GM18858 (cell line): ENCODE measurements at regions not wholly inside any gene's neighbourhood (a gene's known extent, or its start where the extent isn't known, plus 50 kb on each side); places are given as distances from the start of the nearest gene placed in this dataset.
"Not testable (repeated sequence)": the region's sequence is repeated elsewhere in the genome, so short reads cannot be mapped to it uniquely, and the experiment has no call there.

ENCODE experiments used
- ATAC-seq: cut with Tn5 transposase; IDR thresholded peaks from one replicate; pipeline ENCODE4 v1.9.1; 2021; ENCODE audit not compliant: unreplicated experiment

DNA sequence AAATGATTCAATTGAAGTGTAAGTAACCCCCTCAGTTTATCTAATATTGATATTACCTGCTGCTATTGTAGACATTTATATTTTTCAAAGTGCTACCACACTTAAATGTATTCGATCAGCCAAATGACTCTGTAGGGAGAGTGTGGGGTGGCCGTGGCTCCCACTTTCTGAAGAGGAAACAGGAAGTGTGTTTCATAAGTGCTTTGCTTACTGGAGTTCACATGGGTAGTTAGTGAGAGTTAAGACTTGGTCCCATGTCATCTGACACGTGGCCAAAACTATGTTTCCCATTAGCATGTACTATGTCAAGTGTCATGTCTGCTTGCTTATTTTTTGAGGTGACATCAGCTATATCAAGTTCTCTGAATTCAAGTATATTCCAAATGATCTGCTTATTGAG, 308.1 kb upstream of the GATB start:
- ATAC-seq, result no peak

DNA sequence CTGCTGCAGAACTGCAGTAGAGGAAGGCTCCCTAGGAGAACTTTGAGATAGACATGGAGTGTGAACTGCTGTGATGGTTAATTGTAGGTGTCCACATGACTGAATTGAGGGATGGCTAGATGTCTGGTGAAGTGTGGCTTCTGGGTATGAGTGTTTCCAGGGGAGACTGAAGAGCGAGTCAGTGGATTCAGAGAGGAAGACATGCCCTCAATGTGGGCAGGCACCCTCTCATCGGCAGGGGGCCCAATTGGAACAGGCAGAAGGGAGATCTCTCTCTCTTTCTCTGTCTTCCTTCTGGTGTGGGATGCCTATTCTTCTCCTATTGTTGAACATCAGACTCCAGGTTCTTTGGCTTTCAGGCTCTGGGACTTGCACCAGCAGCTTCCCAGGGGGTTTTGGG, 304.7 kb upstream of the GATB start:
- ATAC-seq, result no peak

- no peak for ATAC-seq
Observed at GRCh38 chr4:152064753-152065152, 303.9 kb upstream of the GATB start.

DNA sequence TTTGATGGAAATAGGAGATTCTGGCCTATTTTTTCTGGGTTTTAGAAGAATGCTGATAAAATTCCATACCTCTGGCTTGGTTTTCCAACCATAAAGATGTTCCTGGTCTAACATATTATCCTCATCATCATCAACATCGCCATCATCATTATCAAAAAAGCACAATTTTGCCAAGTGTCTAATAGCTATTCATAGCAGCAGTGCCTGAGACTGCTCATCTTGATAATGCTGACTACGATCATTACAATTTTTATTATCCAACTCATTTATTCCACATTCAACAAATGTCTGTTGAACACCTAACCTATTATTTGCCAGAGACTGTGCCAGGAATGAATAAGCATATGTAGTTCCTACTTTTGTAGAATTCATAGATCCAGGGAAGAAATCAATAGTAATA, 303.5 kb upstream of the GATB start:
- ATAC-seq, result no peak

DNA sequence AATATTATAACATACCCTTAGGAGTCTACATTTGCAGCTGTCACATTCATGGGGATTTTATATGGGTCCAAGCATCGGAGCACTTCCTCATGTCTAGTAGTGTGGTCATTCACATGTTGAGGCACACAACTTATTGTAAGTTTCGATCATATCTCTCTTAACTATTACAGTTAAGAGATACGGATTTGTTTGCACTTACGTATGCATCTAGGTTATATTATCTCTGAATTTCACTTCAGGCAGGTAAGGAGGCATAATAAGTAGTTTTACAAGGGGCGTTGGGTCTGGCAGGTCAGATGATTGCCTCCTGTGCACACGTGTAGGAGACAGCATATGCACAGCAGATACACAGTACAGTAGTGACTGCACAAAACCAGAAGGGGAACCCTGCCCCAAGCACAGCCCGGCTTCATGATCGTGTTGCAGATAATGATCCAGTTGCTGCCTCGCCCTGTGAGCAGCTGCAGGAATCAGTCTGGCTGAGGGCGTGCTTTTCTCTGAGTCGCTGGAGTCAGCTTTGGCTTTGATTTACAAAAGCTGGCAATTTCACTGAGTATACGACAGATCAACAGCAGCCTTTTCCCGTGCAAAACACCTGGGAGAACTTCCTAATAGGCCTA, 302.9 kb upstream of the GATB start:
- ATAC-seq, result no peak

DNA sequence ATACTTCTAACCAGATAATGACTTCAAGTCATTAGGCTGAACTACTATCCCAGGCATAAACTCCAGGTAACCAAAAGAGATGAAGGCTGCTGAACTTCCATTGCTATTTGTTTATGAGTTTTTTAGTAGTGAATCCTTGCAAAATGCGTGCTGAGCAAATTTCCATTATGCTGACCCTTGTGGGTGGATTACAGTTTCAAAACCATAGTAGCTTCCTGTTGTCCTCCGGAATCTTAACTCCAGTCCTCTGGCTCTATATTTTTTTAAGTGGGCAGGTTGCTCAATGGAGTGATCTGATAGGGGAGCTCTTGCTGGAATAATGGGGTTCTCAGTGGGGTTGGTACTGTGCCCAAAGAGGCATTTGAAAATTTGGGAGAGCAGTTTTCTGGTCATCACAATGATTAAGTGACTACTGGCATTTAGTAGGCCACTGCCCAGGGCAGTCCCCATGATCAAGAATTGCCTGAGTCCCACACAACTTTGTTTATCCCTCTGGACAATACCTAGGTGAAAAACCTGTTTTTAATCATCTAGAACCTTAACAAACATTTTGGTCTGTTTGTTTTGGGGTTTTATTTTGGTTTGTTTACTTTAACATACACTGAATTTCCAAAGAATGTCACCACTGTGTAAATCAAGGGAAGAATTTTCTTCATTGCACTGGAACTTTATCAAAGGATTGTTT, 302.3 kb upstream of the GATB start:
- no peak for ATAC-seq

GRCh38 chr4:152054731-152055130, 293.9 kb upstream of the GATB start:
- no peak for ATAC-seq

DNA sequence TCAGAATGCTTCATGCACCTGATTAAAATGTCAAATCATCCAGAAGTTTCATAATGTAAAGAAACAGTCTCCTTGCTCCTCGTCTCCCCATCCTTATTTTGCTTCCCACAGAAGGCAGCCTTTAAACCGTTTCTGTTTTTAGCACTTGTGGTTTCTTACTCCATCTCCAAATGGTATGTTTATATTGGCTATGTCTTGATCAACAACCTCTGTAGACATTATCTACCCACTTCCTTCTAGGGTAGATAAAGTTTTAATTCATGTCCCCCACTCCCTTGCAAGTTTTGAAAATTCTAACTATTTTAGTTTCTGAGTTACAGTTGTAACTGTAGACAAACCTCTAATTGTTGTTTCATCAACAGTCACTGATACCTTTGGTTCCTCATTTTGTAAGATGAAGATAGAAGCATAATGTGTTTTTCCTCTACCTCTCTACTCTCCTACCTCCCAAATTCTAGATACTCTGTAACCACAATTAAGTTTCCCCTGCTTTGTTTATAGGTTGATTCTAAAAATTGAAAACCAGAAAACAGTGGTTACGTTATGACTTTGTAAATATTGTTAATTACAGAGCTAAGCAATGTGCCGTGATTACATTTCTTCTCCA, 291.7 kb upstream of the GATB start:
- no peak for ATAC-seq

GRCh38 chr4:152051332-152051731, 290.5 kb upstream of the GATB start:
- ATAC-seq, result not testable (repeated sequence)

GRCh38 chr4:152050106-152050505, 289.3 kb upstream of the GATB start:
- no peak for ATAC-seq

DNA sequence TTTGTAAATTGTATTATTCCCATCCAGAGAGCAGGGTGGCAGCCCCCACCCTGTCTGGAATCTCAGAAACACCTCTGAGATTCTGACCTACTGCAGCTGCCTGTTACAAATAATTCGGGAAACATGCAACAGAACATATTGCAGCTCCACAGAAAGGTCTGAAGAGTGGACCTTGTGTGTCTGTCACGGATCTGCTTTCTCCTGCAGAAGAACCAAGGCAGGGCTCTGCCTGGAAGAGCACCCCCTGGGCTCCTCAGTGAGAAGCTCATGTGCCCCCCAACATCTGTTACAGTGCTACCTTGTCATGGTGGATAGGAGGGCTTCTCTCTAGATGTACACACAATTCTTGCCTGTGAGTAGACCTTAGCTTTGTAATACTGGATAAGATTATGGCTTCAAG, 286.6 kb upstream of the GATB start:
- no peak for ATAC-seq

GRCh38 chr4:152045807-152046571, 285.2 kb upstream of the GATB start:
- ATAC-seq, result no peak

DNA sequence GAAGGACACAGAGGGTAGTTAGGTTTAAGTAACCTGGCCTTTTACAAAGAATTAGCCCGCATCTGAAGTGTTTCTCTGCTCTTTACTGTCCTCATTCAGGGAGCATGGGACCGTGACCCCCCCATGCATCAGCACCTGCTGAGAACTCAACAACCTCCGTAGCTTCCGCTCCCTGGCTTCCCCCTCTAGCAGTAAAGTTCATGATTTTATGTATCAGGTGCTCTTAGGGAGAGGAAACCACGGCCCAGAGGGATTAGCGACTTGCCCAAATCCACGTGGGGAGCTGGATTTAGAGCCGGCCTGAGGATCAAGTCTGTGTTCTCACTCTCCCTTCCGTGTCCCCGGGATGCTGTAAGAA, 284.6 kb upstream of the GATB start:
- ATAC-seq, result no peak

GRCh38 chr4:152044331-152045036, 283.7 kb upstream of the GATB start:
- no peak for ATAC-seq

DNA sequence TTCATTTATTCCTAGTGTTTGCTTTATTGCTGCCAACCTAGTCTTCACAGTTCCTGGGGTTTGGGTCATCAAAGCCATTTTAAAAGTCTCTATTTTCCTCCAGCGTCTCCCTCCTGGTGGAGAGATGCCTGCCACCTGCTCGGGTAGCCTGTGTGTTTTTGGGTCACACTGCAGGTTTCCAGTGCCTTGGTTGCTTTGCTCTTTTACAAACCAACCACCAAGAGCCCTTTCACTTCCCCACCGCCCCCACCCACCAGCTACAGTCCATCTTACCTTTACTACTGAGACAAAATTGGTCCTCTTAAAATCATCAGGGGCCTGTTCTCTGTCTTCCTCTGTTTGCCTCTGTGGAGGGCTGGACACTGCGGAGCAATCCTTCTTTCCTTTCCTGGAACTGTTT, 280.5 kb upstream of the GATB start:
- no peak for ATAC-seq

- no peak for ATAC-seq
Observed at GRCh38 chr4:152039691-152040090, 278.9 kb upstream of the GATB start.

DNA sequence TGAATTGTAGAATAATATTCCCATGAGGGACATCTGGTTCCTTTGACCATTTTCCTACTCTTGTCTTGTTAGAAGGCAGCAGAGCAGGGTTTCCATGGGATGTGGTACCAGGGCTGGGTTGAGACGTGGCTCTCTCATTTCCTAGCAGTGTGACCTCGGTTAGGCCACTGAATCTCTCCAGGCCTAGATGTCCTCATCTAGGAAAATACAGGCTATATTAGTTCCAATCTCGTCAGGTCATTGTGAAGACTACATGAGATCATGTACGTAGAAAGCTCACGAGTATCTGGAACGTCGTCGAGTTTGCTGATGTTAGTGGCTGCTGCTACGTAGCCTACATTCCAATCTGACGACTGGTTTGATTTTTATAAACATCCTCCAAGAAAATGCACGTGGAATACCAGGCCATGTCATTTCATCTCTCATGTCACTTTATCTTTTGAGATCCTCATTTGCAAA, 278.2 kb upstream of the GATB start:
- ATAC-seq, result no peak

DNA sequence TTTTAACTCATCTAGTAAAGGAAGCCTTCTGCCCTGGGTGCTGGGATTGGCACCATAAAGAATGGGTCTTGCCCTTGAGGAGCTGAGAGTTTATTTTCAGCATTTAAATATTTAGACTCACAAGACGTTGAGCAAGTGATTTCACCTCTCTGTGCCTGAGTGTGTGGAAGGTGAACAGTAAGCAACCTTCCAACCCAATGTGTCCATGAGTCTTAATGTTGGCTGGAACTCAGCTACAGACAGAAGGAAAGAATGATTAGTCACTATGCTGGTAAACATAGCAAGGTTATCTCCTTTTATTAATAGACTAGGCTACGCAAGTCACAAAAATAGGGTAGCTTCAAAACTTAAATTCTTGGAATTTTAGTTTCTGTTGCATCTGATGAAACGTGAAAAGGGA, 277.4 kb upstream of the GATB start:
- no peak for ATAC-seq

- no peak for ATAC-seq
Observed at GRCh38 chr4:152037435-152037834, 276.6 kb upstream of the GATB start.

DNA sequence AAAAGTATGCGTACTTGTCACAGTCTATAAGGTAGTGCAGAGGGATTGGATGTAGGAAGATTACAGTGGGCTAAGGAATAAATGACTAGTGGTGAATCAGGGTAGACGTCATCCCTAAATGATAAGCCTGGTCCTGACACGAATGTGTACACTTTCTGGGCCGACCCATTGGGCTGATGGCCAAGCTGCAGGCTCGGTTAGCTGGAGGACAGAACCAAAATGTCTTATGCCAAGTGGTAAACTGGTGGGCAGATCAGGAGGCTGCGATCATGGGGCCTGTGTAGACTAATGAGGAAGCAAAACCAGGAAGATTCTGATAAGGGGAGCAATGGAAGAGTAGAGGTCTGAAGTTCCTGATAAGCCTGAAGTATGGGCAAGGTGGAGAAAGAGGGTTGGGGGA, 272.8 kb upstream of the GATB start:
- ATAC-seq, result no peak

DNA sequence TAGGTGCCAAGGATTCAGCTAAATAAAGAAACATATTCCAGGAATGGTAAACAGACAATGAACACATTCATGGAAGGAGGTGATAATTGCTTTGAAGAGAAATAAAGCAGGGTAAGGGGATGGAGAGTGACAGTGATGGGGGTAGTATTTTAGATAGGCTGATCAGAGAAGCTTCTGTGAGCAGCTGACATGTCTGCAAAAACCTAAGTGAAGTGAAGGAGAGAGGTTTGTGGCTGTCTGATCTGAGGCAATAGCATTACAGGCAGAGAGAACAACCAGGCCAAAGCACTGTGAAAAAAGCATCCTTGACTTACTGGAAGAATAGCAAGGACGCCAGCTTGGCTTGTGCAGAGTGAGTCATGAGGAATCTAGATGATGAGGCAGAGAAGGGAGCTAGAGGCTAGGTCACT, 271.9 kb upstream of the GATB start:
- no peak for ATAC-seq
